ENCODE measurements at regions not wholly inside any gene's neighbourhood (a gene's known extent, or its start where the extent isn't known, plus 50 kb on each side); places are given as distances from the start of the nearest gene placed in this dataset.
A peak's percentile ranks its signal among the peaks of the same experiment; 100 is the strongest.

DNA sequence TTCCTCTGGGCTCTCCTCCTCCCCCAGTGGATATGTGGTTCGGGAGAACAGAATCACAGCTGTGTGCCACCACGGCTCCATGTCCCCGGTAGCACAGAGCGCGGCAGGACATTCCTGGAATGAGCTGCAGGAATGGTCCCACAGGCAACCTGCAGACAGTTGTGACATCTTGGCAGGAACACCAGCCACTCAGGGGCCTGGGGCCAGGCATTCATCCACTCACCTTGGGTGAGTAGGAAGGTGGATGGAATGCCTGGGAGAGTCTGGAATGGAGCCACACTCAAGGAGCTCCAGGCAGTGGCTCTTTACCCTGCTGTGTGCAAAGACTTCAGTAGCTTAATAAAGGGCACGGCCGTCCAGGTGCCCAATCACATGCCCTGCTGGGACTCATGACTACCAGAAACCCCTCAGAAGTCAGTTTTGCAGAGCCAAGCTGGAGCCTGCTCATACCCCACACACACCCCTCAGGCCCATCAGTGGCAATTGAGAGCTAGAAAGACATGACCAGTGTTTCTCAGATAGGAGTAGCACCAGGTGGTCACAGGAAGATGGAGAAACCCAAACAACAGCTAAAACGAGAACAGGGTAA is 117.3 kb upstream of the PRR20G start:
- DNase-seq (ENCODE audit: low spot score) = no peak
- FAIRE-seq = no peak

DNA sequence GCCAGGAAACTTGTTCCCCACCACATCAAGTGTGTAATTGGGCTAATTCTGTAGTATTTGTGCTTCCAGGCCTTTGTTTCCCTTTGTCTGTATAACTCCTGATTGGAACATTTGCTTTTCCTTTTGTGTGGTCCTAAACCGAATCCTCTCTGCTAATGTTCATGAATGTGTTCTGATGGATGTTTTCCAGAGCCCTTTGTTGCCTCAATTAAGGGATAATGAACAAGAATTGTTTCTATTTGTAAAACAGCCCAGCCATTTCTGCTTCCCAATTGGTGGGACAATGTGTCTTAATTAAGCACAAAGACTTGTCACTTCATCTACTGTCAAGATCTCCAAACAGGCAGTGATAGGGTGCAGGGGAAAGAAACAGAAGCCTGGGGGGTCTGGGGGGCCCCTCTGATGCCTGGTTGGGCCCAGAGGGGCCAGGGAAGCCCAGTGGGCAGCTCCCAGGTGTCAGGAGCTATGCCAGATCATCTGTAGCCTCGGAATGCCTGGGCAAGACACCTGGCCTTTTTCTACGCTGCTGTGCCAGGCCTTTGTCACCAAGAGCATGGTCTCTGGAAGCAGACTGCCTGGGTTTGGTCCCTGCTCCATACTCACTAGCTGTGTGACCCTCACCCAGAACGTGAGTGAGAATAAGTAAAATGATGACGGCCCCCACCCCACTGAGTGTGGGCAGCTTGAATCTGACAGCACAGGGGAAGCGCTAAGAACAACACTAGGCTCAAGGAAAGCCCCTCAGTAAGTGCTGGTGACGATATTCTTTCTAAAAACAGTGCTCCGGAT is 116.6 kb upstream of the PRR20G start:
- no peak for DNase-seq (ENCODE audit: low spot score)
- FAIRE-seq = no peak

DNA sequence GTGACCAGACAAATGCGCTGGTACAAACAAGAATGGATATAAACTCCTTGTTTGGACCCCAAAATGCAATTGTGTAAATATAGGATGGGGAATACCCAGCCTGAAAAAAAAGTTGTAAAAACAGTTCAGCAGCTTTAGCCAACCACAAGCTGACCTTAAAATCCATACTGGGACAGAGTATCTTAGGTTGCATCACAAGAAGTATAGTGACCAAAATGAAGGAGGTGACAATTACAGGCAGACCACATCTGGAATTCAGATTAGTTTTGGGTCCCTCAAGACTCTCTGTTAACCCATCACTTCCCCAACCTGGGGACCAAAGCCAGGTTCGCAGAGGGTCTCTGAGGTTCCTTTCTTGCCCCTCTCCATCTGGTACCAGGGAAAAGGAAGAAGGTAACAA is 115.9 kb upstream of the PRR20G start:
- DNase-seq (ENCODE audit: low spot score) = no peak
- no peak for FAIRE-seq

DNA sequence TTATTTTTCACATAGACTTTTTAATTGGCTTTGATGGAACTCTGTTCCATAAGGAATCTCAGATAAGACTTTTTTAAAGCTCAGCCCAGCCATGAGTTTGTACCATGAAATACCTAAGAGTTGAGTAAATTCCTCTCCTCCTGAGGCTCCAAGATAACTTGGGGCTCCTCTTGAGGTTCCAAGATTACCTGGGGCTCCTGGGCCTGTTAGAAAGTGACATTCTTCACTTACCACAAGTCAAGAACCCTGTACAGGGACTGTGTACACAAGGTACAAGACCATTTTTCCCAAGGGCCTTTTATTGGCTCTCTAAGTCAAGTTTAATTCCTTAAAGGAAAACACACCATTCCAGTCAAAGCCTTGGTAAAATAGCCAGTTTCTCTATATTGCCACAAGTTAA is 111.3 kb upstream of the PRR20G start:
- DNase-seq (ENCODE audit: low spot score) = no peak
- FAIRE-seq = no peak

DNA sequence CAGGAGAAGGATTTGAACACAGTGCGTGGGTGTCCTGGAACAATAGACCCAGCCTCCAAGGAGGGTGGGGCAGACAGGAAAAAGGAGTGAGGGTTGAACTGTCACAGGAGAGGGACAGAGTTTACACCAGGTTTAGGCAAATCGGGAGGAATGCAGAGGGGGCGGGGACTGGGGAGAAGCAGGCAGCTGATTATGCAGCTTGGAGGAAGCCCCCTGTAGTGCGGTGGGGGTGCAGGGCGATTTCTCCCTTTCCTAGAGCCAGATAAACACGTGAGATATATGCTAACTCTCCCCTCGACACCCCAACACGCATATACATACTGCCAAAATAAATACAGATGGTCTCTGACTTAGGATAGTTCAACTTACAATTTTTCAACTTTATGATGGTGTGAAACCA is 108.6 kb upstream of the PRR20G start:
- peak; percentile 32 for DNase-seq (ENCODE audit: low spot score)
- FAIRE-seq = no peak

DNA sequence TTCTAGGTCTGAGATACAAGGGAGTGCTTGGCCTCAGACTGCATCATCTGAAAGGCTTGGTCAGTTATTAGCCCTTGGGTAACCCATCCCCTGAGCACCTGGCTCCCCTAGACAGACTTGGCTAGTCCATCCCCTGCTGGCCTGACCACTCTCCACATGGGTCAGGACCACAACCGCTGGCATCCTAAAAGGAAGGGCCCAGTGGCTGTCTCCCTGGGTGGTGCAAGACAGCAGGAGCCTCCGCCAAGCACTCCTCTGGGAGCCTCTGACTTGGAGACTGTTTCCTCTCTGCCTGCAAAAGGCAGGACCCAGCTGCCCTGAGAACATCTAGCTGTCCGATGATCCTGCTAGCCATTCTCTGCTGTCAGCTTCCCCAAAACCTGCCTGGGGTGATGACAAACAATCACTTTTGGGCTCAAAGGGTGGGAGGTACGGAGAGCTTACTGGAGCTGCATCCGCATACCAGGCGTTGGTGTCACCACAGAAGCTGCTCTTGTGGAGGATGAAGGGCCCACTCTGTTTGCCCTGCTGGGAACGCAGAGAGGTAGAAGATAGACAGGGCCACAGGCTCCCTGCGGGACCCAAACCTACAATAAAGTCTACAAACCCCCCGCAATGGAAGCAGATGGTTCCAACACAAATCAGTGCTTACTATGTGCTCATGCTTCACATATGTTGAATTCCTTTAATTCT is 108.0 kb upstream of the PRR20G start:
- FAIRE-seq = no peak
- no peak for DNase-seq (ENCODE audit: low spot score)

DNA sequence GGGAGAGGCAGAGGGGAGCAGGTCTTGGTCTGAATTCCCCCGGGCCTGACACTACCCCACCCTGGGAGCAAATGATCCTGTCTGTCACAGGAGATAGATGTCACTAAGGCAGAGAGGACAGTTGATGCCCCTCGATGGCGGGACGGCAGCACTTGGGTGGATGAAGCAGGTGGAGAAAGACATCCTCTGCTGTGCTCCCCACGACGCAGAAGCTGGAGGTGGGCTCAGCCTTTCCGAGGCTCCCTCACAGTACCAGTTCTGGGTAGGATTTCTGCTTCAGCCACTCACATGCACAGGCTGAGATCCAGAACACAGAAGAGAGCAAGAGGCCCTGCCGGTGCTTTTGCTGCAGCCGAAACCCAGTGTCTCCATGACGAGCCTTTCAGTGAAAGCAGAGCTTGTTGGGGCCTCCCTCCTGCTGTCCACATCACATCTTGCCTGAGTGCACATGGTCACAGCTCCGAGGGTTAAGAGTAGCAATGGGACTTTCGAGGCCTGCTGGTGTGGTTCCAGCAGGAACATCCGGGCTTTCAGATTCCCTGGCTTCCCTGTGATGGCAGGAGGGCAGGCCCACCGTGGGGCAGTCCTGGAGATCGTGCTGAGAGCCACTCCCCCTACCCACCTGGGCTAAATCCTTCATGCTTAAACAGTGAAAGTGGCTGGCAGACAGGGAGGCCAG is 107.3 kb upstream of the PRR20G start:
- FAIRE-seq (no peak), DNase-seq (ENCODE audit: low spot score) (no peak)

DNA sequence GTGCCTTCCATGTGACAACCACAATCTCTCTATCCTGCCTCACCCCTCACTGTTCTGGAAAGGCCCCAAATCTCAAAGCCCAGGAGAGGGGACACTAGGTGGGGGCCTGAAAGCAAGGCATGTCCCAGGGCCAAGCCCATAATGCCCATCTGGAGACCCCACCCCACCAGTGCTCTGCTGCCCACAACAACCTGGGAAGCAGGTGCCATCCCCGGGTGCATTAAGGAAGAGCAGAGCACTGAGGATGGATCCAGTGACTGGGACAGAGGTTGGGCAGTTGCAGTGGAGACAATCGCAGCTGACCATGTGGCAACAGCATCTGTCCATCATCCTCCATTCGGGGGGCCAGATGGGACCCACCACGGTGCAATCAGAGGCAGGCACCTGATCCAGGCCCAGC is 106.2 kb upstream of the PRR20G start:
- FAIRE-seq = no peak

DNA sequence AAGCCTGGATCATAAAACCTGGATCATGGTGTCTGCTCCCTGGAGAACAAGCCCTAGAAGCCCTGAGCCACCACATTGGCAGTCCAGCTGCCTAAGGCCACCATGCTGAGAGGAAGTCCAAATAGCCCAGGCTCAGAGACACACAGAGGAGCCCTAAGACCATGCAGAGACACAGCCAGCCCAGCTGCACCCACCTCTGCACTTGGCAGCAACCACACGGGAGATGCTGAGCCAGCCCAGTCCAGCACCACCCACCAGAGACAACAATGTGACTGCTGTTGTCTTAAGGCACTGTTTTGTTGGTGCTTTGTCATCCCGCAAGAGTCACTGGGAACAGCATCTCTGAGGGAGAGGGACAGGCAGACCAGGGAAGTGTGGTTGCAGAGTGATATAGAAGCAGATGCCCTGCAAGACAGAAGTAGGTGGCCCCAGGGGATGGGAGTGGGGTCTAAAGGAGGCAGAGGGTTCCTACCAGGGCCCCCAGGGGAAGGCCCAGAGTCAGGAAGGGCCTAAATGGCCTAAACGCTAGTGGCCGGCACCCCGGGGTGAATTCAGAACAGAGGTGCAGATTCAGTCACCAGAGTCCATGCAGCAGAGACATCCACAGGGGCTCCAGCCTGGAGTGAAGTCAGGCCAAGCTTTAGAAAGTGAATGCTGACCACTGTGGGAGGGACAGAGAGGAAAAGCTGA is 105.4 kb upstream of the PRR20G start:
- FAIRE-seq = no peak
- no peak for DNase-seq (ENCODE audit: low spot score)

More for the DNA sequence above, 106.2 kb upstream of the PRR20G start:
- DNase-seq (ENCODE audit: low spot score) = no peak

DNA sequence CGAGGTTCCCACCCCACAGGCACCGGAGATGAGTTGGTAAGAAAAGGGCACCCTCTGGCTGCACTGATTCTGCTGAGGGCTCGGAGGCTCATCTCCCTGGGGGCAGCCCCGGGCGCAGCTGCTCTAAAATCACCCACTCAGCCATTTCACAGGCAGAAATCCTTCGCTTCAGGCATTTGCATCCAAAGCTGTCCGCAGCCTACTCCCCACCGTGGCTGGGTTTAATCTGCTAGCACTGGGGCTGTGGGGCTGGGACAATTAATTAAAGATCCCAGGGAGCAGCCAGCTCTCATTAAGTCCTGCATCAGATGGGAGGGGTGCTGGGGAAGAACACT is 104.3 kb upstream of the PRR20G start:
- no peak for DNase-seq (ENCODE audit: low spot score)
- no peak for FAIRE-seq

DNA sequence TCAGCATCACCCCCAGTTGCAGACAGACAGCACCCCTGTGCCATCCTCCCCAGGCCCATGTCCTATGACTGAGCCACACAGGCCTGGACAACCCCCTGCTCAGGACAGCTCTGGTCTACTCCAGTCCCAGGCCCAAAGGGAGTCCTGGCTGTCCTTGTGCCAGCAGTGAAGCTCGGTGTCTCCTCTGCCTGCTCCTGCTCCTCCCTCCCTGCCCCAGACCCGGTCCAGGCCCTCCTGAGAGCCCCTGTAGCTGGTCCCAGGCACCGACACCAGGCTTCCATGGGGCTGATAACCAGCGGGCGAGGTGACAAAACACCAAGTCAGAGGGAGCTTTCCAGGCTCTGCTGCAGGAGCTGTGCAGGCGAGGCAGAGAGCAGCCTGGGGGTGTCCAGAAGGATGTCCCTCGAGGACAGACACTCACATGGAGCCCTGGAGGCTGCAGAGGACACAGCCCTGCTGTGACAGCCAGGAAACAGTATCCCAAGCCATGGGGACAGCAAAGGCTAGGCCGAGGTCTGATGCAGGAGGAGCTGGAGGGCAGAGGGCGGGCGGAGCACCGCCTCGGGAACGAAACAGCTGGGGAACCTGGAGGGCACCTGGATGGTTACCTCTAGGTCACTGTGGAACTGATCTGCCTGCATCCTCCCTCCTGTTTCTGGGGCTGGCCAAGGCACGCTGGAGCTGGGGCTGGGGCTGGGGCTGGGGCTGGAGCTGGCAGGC is 103.8 kb upstream of the PRR20G start:
- FAIRE-seq = no peak
- no peak for DNase-seq (ENCODE audit: low spot score)

DNA sequence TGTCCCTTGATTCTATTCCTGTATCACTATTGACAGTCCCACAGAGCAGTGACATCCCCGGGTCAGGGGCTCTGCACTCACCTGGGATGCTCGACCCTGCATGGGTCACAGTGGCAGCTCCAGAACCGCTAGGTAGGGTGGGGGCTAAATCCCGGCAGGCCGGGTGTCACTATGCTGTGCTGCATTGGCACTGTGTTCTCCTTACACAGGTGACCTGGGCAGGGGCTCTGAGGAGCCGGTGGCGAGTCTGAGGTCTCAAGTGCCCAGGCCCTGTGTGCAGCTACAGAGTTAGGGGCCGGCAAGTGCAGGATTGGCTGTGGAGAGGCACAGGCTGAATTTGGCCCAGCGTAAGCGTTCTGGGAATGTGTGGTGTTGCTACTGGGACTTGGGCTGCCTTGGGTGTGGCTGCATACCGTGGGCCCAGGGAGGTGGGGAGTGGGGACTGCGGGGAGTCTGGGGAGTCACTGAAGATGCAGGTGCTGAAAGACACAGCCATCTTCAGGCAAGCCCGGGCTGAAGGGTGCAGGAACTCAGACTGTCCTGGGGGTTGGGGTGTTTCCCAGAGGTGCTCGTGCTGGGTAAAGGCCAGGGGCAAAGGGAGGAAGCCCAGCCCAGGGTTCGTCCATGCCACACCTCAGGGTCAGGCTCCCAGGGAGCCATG is 102.6 kb upstream of the PRR20G start:
- FAIRE-seq = no peak
- DNase-seq (ENCODE audit: low spot score) = no peak

DNA sequence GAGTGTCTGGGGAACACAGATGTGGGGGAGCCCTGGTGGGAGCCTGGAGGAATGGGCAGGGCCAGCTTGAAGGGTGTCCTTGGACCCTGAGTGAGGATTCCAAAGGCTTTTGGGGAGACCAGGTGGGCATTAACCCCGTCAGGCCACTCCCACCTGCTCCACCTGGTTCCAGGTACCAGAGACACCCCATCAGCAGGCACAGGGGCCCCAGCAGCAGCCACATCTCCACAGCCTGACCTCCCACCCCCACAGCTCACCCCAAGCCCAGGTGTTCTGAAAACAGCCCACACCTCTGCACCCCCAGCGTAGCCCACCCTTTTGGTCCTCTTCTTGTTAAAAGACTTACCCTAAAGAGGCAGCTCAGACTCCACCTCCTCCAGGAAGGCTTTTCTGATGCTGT is 102.1 kb upstream of the PRR20G start:
- no peak for FAIRE-seq
- no peak for DNase-seq (ENCODE audit: low spot score)

DNA sequence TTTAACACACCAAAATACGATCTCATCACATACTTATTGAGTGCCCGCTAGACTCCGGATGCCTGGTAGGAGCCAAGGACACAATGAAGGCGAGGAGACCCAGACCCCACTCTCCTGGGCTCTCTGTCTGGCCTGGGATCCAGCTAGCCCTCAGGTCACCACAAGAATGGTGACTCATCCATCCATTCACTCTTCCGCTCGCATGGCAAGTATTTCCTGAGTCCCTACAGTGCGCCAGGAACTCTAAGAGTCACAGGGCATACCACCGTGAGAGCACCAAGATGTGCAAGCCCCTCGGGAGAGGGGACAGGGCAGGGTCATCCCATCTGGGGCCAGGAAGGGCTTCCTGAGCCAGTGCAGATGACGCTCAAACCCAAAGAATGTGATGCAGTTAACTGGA is 101.6 kb upstream of the PRR20G start:
- FAIRE-seq (no peak), DNase-seq (ENCODE audit: low spot score) (peak; percentile 70)

DNA sequence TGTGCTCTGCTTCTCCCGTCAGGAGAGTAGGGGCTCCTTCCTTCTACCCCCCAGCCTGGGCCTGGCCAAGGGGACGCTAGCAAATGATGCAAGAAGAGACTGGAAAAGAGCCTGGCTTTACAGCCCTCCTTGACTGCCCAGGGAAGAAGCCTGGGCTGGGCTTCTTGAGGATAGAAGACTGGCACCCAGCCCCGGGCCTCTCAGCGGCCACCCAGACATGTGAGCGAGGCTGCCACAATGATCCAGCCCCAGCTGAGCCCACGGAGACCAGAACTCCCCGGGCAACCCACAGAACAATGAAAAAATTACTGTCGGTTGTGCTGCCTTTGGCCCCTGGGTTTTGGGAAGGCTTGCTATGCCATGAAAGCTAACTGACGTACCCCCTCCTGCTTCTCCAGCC is 100.6 kb upstream of the PRR20G start:
- FAIRE-seq (no peak), DNase-seq (ENCODE audit: low spot score) (no peak)

DNA sequence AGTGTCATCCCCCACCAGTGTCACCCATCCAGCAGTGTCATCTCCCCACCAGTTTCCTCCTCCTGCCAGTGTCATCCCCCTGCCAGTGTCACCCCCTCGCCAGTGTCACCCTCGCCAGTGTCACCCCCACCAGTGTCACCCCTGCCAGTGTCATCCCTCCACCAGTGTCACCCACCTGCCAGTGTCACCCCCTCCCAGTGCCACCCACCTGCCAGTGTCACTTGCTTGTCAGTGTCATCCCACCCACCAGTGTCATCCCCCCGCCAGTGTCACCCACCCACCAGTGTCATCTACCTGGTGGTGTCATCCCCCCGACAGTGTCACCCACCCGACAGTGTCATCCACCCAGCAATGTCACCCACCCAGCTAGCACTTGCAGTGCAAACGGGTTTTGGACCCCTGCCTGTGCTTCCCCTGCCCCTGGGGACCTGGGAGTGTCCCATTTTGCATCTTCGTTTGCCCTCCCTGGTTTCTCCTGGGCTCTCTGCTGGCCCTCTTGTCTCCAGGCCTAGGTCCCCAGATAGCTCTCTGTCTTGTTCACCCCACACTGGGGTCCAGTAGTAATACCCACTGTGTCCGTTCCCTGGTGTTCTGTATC is 99.8 kb upstream of the PRR20G start:
- DNase-seq (ENCODE audit: low spot score) = no peak
- no peak for FAIRE-seq

DNA sequence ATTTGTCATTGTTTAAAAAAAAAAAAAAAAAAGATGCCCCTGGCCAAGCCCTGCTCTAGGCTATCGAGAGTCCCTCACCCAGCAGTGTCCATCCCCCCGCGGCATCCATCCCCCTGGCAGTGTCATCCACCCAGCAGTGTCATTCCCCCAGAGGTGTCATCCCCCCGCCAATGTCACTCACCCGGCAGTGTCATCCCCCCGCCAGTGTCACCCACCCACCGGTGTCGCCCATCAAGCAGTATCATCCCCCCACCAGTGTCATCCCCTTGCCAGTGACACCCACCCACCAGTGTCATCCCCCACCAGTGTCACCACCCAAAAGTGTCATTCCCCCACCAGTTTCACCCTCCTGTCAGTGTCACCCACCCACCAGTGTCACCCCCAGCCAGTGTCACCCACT is 99.3 kb upstream of the PRR20G start:
- FAIRE-seq = no peak
- no peak for DNase-seq (ENCODE audit: low spot score)

DNA sequence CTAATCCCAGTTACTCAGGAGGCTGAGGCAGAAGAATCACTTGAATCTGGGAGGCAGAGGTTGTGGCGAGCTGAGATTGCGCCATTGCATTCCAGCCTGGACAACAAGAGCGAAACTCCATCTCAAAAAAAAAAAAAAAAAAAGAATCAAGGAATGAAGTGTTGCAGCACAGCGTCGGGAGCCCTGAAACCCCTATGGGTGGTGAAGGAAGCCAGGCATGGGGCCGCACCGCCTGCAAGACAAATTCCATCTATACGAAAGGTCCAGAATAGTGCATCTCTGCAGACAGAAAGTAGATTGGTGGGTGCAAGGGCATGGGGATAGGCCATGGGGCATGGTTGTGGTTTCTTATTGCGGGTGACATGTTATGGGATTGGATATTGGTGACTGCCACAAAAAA is 98.6 kb upstream of the PRR20G start:
- no peak for DNase-seq (ENCODE audit: low spot score)
- FAIRE-seq = no peak

DNA sequence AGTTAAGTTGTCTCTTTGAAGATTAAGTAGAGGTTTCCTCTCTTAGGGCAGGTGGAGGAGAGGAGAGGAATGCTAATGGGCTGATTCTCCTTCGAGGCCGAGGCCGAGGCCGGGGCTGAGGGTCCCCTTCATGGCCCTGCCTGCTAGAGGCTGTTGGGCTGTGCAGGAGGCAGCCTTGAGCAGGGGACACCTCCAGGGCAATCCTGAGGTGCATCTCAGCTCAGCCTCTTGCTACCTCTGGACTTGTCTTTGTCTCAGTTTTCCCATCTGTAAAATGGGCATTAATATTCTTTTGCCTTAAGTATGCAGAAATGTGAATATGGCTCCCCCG is 97.7 kb upstream of the PRR20G start:
- no peak for FAIRE-seq
- DNase-seq (ENCODE audit: low spot score) = no peak
